ENCODE measurements at regions not wholly inside any gene's neighbourhood (a gene's known extent, or its start where the extent isn't known, plus 50 kb on each side); places are given as distances from the start of the nearest gene placed in this dataset.

DNA sequence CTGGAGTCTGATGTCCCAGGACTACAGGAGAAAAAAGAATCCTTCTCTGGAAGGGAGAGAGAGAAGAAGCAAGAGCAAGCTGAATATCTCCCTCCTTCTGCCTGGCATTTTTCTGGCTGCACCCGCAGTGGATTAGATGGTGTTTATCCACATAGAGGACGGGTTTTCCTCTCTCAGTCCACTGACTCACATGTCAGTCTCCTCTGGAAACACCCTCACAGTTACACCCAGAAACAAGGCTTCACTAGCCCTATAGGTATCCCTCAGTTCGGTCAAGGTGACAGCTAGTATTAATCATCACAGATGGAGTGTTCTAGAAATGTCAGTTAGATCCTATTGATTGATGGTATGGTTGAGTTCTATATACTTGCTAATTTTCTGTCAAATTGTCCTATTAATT, 87.9 kb downstream of the RHOU start:
- TF ChIP-seq, protein P1, sequence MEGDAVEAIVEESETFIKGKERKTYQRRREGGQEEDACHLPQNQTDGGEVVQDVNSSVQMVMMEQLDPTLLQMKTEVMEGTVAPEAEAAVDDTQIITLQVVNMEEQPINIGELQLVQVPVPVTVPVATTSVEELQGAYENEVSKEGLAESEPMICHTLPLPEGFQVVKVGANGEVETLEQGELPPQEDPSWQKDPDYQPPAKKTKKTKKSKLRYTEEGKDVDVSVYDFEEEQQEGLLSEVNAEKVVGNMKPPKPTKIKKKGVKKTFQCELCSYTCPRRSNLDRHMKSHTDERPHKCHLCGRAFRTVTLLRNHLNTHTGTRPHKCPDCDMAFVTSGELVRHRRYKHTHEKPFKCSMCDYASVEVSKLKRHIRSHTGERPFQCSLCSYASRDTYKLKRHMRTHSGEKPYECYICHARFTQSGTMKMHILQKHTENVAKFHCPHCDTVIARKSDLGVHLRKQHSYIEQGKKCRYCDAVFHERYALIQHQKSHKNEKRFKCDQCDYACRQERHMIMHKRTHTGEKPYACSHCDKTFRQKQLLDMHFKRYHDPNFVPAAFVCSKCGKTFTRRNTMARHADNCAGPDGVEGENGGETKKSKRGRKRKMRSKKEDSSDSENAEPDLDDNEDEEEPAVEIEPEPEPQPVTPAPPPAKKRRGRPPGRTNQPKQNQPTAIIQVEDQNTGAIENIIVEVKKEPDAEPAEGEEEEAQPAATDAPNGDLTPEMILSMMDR (IDR thresholded peaks at IDR 0.05), result no peak
- TF ChIP-seq POLR2A (IDR thresholded peaks at IDR 0.05), result no peak
